Activated CD4-positive, alpha-beta T cell treated with anti-CD3 and anti-CD28 coated beads, Interleukin-10, Interleukin-2, amounts not matched to agents 100 ng/mL and 50 ng/mL, durations not matched to agents 16 hours and 8 hours (primary cell): ENCODE measurements at regions not wholly inside any gene's neighbourhood (a gene's known extent, or its start where the extent isn't known, plus 50 kb on each side); places are given as distances from the start of the nearest gene placed in this dataset.

Experiments used
- DNase-seq: peaks from one replicate; pipeline ENCODE4 v3.0.0-alpha.2; 2020

- peak; percentile 16 for DNase-seq
These were observed 195.2 kb upstream of the C1QTNF7 start for GRCh38 chr4:15232366-15233263.

DNA sequence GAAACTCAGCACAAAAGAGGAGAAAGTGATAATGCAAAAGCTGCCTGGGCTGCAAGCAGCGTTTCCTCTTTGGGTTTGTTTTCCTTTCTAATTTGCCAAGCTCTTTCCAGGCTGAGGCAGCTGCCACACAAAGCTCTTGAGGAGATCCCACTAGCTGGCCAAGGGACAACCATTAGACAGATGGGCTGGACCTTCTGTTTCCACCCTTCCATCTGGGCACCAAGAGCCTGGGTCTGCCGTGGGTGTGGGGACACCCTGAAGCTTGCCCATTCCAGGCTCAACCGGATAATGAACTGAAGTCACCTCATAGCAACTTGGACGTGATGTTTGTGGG lies 194.6 kb upstream of the C1QTNF7 start:
- DNase-seq: no peak

DNA sequence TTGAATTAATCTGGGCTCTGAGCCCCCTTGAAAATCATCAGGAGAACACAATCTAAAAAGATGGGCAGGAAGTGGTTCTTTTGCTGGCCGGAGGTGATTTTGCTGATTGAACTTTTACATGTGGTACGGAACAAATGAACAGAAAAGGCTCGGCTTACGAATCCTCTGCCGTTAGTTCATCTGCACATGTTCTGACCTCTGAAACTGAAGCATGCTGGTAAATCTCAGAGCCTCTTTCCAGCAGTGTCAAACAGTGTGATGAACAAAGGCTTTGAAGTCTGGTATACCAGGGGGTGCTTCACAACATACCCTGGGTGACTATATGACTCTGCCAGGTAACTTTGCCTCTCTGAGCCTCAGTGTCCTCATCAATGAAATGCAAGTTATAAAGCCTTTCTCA lies 194.2 kb upstream of the C1QTNF7 start:
- peak; percentile 56 for DNase-seq

GRCh38 chr4:15234116-15234855 lies 193.5 kb upstream of the C1QTNF7 start:
- DNase-seq: no peak

DNA sequence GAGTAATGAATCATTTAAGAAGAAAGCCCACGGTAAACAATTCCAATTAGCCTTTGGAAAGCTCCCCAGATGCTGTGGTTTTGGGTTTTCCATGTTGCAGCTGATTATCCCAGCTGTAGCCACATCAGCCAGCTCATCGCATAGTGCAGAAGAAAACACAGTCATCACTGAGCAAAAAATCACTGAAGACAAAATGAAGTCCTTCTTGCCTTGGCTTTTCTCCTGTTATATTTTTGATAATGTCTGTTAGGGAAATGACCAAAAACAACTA lies 193.0 kb upstream of the C1QTNF7 start:
- DNase-seq: no peak

DNA sequence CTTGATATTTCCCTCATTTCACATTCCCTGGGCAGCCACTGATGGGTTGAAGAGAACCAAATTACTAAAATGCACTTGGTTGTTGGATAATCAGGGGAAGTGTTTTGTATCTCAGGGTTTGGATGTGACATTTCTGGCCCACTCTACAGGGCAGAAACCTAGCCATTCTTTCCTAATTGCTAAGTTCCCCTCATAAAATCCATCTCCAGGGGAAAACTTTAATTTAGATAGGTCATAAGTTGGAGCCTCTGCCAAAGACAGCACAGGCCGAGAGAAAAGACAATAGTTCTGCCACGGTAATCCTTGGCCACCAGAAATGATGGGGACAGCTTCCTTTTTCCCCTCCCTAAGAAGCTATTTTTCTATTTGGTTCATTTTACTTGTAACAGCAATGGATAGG lies 192.7 kb upstream of the C1QTNF7 start:
- DNase-seq: no peak

DNA sequence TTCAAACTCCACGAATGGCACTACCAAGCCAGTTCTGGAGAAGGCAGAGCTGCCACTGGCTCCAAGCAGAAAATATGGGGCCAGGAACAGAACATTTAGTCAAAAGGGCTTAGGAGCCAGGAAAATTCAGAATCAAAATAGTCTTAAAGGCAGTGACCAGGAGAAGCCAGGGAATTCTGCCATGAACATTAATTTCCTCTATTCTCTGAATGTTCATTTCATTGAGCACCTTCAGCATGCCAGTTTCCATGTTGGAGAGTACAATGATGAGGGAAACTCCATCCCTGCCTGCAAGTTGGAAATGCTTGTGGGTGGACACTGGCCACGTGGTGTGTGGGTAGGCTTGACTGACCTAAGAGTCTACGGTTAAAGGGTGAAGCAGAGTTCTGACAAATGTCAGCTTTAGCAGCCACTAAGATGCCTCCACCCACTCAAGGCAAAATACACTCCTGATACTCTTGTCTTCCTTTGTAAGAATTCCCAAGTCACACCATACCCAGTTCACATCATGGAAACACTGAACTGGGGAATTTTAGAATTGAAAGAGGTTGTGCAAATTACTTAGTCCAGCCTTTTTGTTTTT lies 190.1 kb upstream of the C1QTNF7 start:
- DNase-seq: no peak

GRCh38 chr4:15238720-15239119 lies 189.1 kb upstream of the C1QTNF7 start:
- peak; percentile 33 for DNase-seq

GRCh38 chr4:15239866-15240265 lies 188.0 kb upstream of the C1QTNF7 start:
- no peak for DNase-seq

DNA sequence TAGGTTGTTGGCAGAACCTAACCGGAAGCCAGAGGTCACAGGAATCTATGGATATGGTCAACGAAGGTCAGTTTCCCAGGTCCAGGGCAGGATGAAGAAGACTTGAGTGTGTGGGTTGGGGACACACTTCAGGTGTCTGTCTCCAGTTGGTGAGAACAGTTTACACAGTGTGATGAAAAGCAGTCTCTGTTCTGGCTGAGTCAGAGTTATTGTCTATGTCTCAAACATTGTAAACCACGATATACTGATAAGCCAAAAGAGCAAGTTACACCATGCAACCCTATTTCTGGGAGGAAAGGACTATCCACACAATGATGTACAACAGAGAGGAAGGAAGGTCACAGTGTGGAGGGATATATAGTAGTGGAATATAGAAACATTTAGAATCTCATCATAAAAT lies 187.1 kb upstream of the C1QTNF7 start:
- DNase-seq: no peak

DNA sequence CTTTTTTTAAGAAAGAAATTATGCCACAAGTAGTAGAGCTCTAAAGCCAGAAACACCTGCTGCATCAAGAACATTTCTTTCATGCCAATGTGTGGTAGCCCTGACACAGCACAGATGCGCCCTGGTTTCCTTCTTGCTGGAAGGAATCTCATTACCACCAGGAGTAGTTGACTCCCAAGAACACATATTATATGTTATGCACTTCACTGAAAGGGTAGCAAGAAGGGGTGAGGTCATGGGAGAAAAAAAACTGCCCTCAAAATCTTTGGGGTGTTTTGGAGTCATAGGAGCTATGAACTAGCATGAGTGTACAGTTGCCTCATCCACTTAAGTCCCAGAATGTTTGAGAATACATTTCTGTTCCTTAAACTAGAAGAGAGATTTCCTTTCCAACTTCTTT lies 185.8 kb upstream of the C1QTNF7 start:
- no peak for DNase-seq

DNA sequence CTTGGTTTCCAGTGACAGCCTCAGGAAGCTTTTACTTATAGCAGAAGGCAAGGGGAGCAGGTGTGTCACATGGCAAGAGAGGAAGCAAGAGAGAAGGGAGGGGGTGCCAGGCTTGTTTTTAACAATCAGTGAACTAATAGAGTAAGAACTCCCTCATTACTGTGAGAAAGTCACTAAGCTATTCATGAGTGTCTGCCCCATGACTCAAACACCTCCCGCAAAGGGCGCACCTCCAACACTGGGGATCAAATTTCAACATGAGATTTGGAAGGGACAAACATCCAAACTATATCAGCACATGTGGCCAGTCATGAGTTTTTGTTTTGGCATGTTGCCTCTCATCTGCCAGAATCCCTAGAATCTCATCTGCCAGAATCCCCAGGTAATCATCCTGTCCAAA lies 183.5 kb upstream of the C1QTNF7 start:
- DNase-seq: no peak

DNA sequence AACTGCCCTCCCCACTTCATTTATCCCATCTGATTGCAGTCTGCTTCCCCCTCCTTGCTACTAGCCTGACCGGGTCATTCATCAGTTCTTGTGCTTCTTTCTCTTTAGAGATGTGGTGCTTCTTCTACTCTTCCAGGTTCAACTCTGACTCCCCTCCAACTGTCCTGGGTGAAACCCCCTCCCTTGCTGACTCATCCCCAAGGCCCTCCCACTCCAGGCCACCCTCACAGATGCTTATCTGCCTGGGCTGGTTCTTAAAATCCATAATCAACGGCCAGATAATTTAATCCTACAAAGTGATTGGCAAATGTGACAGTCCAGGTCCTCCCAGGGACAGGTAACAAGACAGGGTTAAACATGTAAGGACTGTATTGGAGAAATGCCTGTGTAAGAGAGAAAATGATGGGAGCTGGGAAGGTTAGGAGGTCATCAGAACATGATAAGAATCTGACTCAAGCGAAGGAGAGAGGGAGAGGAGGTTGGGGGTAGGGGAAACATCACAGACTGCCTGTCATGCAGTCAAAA lies 182.8 kb upstream of the C1QTNF7 start:
- DNase-seq: no peak

DNA sequence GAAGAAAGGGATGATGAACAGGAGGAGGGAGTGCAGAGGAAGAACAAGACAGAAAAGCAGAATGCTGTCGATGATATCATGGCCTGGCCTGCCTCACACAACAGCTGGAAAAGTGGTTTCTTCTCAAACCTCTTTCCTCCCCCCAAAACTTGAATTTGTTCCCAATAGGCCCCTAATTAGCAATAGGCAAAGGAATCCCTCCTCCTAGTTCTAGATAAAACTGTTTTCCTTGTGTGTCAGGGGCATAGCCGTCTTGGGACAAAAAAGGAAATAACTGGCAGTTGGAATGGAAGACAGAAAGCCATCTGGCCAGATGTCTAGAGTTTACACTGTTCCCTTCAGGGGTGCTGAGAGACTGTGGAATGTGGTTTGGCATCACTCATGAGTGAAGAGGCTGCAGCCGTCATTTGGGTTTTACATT lies 177.8 kb upstream of the C1QTNF7 start:
- DNase-seq: no peak

DNA sequence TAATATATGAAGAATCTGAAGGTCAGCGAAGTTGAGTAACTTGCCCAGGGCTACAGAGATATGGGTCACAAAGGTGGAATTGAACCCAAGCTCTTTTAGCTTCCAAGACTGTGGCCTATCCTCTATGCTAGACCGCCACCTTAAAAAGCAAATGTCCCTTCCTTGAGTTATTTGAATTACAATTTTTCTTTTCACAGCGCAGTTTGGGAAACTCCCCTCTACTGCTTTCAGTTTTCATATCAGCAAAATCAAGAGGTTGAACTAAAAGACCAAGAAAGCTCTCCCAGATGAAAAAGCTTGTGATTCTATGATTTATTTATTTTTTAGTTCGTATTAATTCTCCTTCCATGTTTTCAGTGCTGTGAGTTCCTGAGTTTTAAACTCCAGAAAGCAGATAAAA lies 174.5 kb upstream of the C1QTNF7 start:
- no peak for DNase-seq

- DNase-seq: no peak
These were observed 173.5 kb upstream of the C1QTNF7 start for GRCh38 chr4:15254236-15254880.

GRCh38 chr4:15255537-15255936 lies 172.3 kb upstream of the C1QTNF7 start:
- no peak for DNase-seq

- no peak for DNase-seq
These were observed 167.1 kb upstream of the C1QTNF7 start for GRCh38 chr4:15260758-15261157.

GRCh38 chr4:15262396-15262795 lies 165.4 kb upstream of the C1QTNF7 start:
- peak; percentile 44 for DNase-seq

DNA sequence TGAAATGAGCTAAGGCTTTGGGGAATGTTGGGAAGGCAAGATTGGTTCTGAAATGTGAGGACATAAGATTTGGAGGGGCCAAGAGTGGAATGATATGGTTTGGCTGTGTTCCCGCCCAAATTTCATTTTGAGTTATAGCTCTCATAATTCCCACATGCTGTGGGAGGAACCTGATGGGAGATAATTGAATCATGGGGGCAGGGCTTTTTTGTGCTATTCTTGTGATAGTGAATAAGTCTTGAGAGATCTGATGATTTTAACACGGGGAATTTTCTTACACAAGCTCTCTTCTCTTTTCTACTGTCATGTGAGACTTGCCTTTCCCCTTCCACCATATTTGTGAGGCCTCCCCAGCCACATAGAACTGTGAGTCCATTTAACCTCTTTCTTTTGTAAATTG lies 157.6 kb upstream of the C1QTNF7 start:
- no peak for DNase-seq

GRCh38 chr4:15286041-15286440 lies 141.8 kb upstream of the C1QTNF7 start:
- no peak for DNase-seq

GRCh38 chr4:15291122-15291521 lies 136.7 kb upstream of the C1QTNF7 start:
- no peak for DNase-seq

DNA sequence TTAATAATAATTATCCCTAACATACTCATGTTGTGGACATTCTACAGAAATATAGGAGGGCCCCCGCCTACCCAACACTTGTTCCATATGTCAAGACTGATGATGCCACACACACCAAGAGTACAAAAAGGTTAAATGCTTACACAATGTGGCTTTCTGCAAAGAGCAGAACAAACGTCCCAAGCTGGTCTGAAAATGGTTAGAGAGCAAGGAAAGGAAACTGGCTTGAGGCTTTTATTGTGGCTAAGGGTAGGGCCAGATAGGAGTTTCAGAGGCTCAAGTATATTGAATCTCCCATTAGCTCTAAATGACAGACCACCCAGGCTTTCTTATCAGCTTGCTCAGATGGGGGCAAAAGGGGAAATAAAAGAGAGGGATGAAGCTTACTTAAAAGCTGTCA lies 134.1 kb upstream of the C1QTNF7 start:
- DNase-seq: no peak

GRCh38 chr4:15294202-15294601 lies 133.6 kb upstream of the C1QTNF7 start:
- no peak for DNase-seq
